ENCODE measurements at regions not wholly inside any gene's neighbourhood (a gene's known extent, or its start where the extent isn't known, plus 50 kb on each side); places are given as distances from the start of the nearest gene placed in this dataset.
"Not testable (repeated sequence)": the region's sequence is repeated elsewhere in the genome, so short reads cannot be mapped to it uniquely, and the experiment has no call there.

- H3K4me3 ChIP-seq (ENCODE audit: low read length) = peak overlapping the region; percentile 21; the same call in 1 of the 2 replicates
- DNase-seq (ENCODE audit: low read depth) = peak; percentile 58
- no peak for TF ChIP-seq CTCF (conservative IDR thresholded peaks at IDR 0.05; ENCODE audit: low read length)
These were observed 156.3 kb upstream of the PZP start for GRCh38 chr12:9364224-9365176.

- TF ChIP-seq CTCF (conservative IDR thresholded peaks at IDR 0.05; ENCODE audit: low read length) = no peak
- no peak for DNase-seq (ENCODE audit: low read depth)
- no peak overlapping the region for H3K4me3 ChIP-seq (ENCODE audit: low read length)
These were observed 154.9 kb upstream of the PZP start for GRCh38 chr12:9363145-9363544.

GRCh38 chr12:9361879-9362326 lies 153.7 kb upstream of the PZP start:
- DNase-seq (ENCODE audit: low read depth) = no peak
- no peak overlapping the region for H3K4me3 ChIP-seq (ENCODE audit: low read length)
- no peak for TF ChIP-seq CTCF (conservative IDR thresholded peaks at IDR 0.05; ENCODE audit: low read length)

GRCh38 chr12:9354009-9354754 lies 146.0 kb upstream of the PZP start:
- not testable (repeated sequence) for DNase-seq (ENCODE audit: low read depth); H3K4me3 ChIP-seq (ENCODE audit: low read length)

GRCh38 chr12:9351136-9351535 lies 142.9 kb upstream of the PZP start:
- no peak for TF ChIP-seq CTCF (conservative IDR thresholded peaks at IDR 0.05; ENCODE audit: low read length)
- no peak for DNase-seq (ENCODE audit: low read depth)
- H3K4me3 ChIP-seq (ENCODE audit: low read length) = no peak overlapping the region

GRCh38 chr12:9349888-9350885 lies 142.0 kb upstream of the PZP start:
- H3K4me3 ChIP-seq (ENCODE audit: low read length) = no peak overlapping the region
- DNase-seq (ENCODE audit: low read depth) = no peak
- TF ChIP-seq CTCF (conservative IDR thresholded peaks at IDR 0.05; ENCODE audit: low read length) = no peak
